BE2C (cell line): ENCODE measurements at regions not wholly inside any gene's neighbourhood (a gene's known extent, or its start where the extent isn't known, plus 50 kb on each side); places are given as distances from the start of the nearest gene placed in this dataset.

ENCODE experiments used
- DNase-seq: peaks from one replicate; pipeline ENCODE4 v3.0.0-alpha.2; 2020
- H3K27me3 ChIP-seq: fragments of 250-450 bp; sonication (Bioruptor Pico); 2 replicates; pipeline ENCODE4 v1.5.1; 2020; ENCODE audit warnings: mild to moderate bottlenecking
- H3K36me3 ChIP-seq: fragments of 250-450 bp; sonication (Bioruptor Pico); 2 replicates; pipeline ENCODE4 v1.5.1; 2020; ENCODE audit warnings: mild to moderate bottlenecking
- H3K4me1 ChIP-seq: fragments of 250-450 bp; sonication (Bioruptor Pico); 2 replicates; pipeline ENCODE4 v1.5.1; 2020
- H3K4me3 ChIP-seq: 2 replicates; pipeline ENCODE4 v1.5.1; 2011; ENCODE audit warnings: low read depth, low read length
- H3K9me3 ChIP-seq: fragments of 250-450 bp; sonication (Bioruptor Pico); 2 replicates; pipeline ENCODE4 v1.5.1; 2020
- CTCF ChIP-seq: IDR thresholded peaks from 2 replicates; pipeline ENCODE4 v1.5.1; 2012; ENCODE audit warnings: mild to moderate bottlenecking, low read depth, low read length

GRCh38 chr2:67883316-67884087, 179.3 kb downstream of the C1D start:
- H3K27me3 ChIP-seq = no peaks in the 10 kb centered on the region
- no peaks in the 10 kb centered on the region for H3K36me3 ChIP-seq
- no peaks in the 10 kb centered on the region for H3K9me3 ChIP-seq
- DNase-seq = no peak
- no peak for TF ChIP-seq CTCF
- no peaks in the 10 kb centered on the region for H3K4me1 ChIP-seq
- H3K4me3 ChIP-seq = no peak overlapping the region

DNA sequence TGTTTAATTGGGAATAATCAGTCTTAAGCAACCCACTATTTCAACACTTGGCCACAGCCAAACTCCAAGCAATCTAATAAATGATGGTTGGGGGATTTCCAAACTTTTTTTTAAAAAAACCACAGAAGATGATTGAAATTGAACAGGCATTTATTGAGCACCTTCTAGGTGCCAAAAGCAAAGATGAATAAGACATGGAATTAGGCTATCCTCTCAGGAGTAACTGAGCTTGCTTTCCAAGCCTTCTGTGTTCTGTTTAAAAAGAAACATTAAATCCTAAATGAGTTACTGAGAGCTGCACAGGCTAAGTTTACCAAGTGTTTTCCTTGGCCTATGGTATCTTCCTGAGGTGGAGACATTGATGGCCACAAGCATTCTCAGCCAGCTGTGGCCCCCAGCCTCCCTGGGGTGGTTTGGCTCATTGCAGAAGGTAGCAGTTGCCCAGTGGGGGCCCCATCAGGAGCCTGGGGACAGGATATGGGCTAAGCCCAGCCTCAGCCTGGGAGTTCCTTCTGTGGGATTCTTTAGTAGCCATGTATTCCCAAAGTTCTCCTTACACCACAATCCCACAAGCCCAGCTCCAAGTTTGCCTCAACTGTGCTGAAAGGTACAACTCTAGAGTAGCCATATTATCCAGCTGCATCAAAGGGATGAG, 174.3 kb downstream of the C1D start:
- Histone ChIP-seq H3K4me1 (no peaks in the 10 kb centered on the region), H3K4me3 (no peak overlapping the region), H3K36me3 (no peaks in the 10 kb centered on the region), H3K9me3 (no peaks in the 10 kb centered on the region), H3K27me3 (no peaks in the 10 kb centered on the region)
- no peak for DNase-seq
- TF ChIP-seq CTCF = no peak

DNA sequence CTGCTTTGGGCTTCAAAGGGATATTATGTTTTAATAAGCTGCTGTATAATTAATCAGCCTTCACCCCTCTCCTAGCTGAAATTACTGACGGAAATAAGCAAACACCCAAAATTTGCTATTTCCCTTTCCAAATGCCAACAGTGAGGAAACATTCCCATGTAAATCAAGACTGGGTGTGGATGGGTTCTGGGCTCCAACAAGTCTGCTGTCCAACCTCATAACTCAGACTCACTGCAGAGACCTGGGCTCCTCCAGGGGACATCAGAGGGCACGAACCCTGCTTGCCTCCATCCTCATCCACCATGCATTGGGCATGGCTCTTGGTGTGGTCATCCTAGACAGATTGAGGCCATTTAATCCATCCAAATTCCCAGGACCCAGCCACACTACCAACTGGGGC, 173.7 kb downstream of the C1D start:
- no peaks in the 10 kb centered on the region for H3K4me1 ChIP-seq

GRCh38 chr2:67891642-67892041, 171.2 kb downstream of the C1D start:
- no peaks in the 10 kb centered on the region for H3K27me3 ChIP-seq
- TF ChIP-seq CTCF = no peak
- no peak overlapping the region for H3K4me3 ChIP-seq
- no peak for DNase-seq
- H3K9me3 ChIP-seq = no peaks in the 10 kb centered on the region
- no peaks in the 10 kb centered on the region for H3K4me1 ChIP-seq
- H3K36me3 ChIP-seq = no peaks in the 10 kb centered on the region

More for the DNA sequence above, 173.7 kb downstream of the C1D start:
- Histone ChIP-seq H3K36me3 (no peaks in the 10 kb centered on the region), H3K9me3 (no peaks in the 10 kb centered on the region), H3K27me3 (no peaks in the 10 kb centered on the region), H3K4me3 (no peak overlapping the region)
- no peak for TF ChIP-seq CTCF
- no peak for DNase-seq

DNA sequence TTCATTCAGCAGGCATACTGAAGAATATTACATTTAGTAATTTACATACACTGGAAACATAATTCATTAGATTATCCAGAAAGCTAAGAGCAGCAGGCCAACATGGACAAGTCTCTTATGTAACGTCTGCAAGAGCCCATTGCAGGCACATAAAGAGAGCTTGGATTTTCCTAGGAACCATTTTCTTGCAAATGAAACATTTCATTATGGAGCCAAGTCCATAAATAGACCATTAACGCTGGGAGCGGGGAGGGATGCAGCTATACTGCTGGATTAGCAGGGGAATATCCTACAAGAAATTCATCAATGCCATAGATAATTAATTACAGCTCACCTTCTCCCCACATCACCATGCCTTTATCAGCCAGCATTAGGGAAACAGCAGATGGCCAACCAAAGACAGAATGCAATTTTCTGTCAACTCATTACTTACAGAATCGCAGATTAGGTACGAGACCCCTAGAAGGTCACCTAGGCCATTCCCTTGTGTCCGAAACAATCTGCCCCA, 170.4 kb downstream of the C1D start:
- H3K4me1 ChIP-seq = no peaks in the 10 kb centered on the region
- TF ChIP-seq CTCF = no peak
- DNase-seq = no peak
- H3K36me3 ChIP-seq = no peaks in the 10 kb centered on the region
- no peaks in the 10 kb centered on the region for H3K27me3 ChIP-seq
- H3K9me3 ChIP-seq = no peaks in the 10 kb centered on the region
- H3K4me3 ChIP-seq = no peak overlapping the region
